Mesothelial cell of epicardium (in vitro differentiated cells): ENCODE measurements at regions not wholly inside any gene's neighbourhood (a gene's known extent, or its start where the extent isn't known, plus 50 kb on each side); places are given as distances from the start of the nearest gene placed in this dataset.

Source experiments
- DNase-seq, 2 experiments: peaks; one replicate each; pipeline ENCODE4 v3.0.0; 2021; ENCODE audit warnings: low spot score in 2 of 2; ENCODE audit not compliant: unreplicated experiment in 2 of 2
- H3K27ac Mint-ChIP-seq: 2 replicates; pipeline ENCODE4 v1.8.0; 2021; ENCODE audit warnings: mixed read lengths
- H3K27me3 Mint-ChIP-seq: 2 replicates; pipeline ENCODE4 v1.8.0; 2021; ENCODE audit warnings: low read depth, mixed read lengths
- H3K36me3 Mint-ChIP-seq: 2 replicates; pipeline ENCODE4 v1.8.0; 2021; ENCODE audit warnings: mixed read lengths
- H3K4me1 Mint-ChIP-seq: 2 replicates; pipeline ENCODE4 v1.8.0; 2021; ENCODE audit warnings: mixed read lengths
- H3K4me3 Mint-ChIP-seq: 2 replicates; pipeline ENCODE4 v1.8.0; 2021; ENCODE audit warnings: mild to moderate bottlenecking, moderate library complexity, mixed read lengths
- H3K9me3 Mint-ChIP-seq: 2 replicates; pipeline ENCODE4 v1.8.0; 2021; ENCODE audit warnings: mixed read lengths
- CTCF ChIP-seq: fragments of 200-600 bp; sonication (generic); IDR thresholded peaks from one replicate; pipeline ENCODE4 v1.5.0; 2021; ENCODE audit warnings: antibody characterized with exemption; ENCODE audit not compliant: unreplicated experiment

- no peak for DNase-seq
- Mint-ChIP-seq H3K4me3 (no peak overlapping the region), H3K9me3 (no peaks in the 10 kb centered on the region), H3K4me1 (peaks cover 21% of the 10 kb centered on the region), H3K27ac (no peak overlapping the region), H3K36me3 (no peaks in the 10 kb centered on the region), H3K27me3 (peaks cover 15% of the 10 kb centered on the region)
- TF ChIP-seq CTCF: no peak
Measured at GRCh38 chr2:19752500-19752899, 149.3 kb downstream of the TTC32 start.

- no peaks in the 10 kb centered on the region for H3K36me3 Mint-ChIP-seq
- TF ChIP-seq CTCF: no peak
- peaks cover 15% of the 10 kb centered on the region for H3K27me3 Mint-ChIP-seq
- no peaks in the 10 kb centered on the region for H3K9me3 Mint-ChIP-seq
- no peak overlapping the region for H3K4me3 Mint-ChIP-seq
- H3K27ac Mint-ChIP-seq: no peak overlapping the region
- peaks cover 21% of the 10 kb centered on the region for H3K4me1 Mint-ChIP-seq
- no peak for DNase-seq
Measured at GRCh38 chr2:19751631-19752030, 150.2 kb downstream of the TTC32 start.

DNA sequence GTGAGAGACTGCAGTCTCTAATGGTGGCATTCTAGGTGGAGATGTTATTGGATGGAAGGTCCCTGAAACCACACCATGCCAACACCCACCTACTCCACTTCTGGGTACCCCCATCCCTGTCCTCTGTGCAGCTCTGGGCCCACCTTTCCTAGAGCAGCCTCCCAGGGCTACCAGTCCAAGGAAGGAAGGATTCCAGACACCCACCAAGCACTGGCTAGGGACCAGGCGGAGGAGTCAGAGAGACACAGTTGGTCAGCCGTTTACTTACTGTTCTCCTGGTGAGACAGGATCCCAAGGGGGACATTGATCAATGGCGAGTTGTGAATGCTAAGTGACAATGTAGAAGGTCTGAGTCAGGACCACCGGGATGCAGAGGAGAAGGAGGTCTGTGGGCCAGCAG is 151.6 kb downstream of the TTC32 start:
- peaks cover 20% of the 10 kb centered on the region for H3K4me1 Mint-ChIP-seq
- peaks cover 12% of the 10 kb centered on the region for H3K27me3 Mint-ChIP-seq
- TF ChIP-seq CTCF: no peak
- no peaks in the 10 kb centered on the region for H3K9me3 Mint-ChIP-seq
- no peak for DNase-seq
- no peaks in the 10 kb centered on the region for H3K36me3 Mint-ChIP-seq
- no peak overlapping the region for H3K27ac Mint-ChIP-seq
- H3K4me3 Mint-ChIP-seq: no peak overlapping the region

- Mint-ChIP-seq H3K4me1 (peaks cover 13% of the 10 kb centered on the region), H3K4me3 (no peak overlapping the region), H3K27ac (no peak overlapping the region), H3K9me3 (no peaks in the 10 kb centered on the region), H3K36me3 (no peaks in the 10 kb centered on the region), H3K27me3 (peaks cover 12% of the 10 kb centered on the region)
- TF ChIP-seq CTCF: no peak
- no peak for DNase-seq
Measured at GRCh38 chr2:19749507-19749836, 152.3 kb downstream of the TTC32 start.

DNA sequence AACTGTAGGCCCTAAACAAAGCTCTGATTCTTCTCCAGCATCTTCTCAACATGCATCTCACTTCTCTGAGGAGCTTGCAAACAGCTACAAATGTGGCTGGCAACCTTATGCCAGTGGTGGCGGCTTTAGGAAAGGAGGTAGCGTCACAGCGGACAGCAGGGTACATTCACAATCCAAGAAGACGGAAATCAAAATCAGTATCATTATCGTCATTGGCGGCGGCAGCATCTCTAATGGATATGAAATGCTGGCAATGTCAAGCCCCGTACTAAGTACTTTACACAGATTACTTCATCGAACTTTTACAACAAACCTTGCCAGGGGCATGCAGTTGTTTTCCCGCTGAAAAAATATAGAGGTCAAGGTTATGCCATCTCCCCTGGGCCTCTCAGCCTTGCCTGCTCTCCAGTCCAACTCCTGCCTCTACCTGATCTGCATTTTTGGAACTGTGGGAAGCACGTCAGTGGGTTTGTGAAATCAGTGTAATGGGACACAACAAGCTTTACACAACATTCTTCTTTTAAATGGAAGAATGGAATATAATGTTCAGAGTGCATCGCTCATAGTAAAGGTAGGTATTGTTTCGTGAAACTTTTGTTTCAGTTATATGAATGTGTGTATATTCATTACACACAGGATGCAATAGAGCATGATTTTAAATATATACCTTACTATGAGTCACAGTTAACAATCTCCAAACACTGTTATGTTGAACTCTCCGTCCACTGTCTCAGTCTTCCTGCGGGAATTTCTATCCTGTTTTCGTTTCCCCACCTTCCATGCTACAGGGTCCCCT is 152.9 kb downstream of the TTC32 start:
- no peak overlapping the region for H3K4me3 Mint-ChIP-seq
- peaks cover 8% of the 10 kb centered on the region for H3K4me1 Mint-ChIP-seq
- no peak for TF ChIP-seq CTCF

DNA sequence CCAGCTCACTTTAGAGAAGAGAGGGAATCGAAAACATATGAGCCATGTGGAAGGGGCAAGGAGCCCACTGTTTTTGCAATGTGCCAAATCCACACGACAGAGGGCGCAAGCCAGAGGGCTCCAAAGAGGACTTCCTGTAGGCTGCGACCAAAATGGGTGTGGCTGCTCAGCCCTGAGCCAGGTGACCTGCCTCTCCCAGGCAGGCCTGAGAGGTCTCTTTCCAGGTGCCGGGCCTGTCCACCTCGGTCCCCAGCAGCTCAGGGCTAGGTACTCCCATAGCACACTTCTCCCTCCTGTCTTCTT is 153.8 kb downstream of the TTC32 start:
- no peaks in the 10 kb centered on the region for H3K36me3 Mint-ChIP-seq
- no peaks in the 10 kb centered on the region for H3K9me3 Mint-ChIP-seq
- H3K27ac Mint-ChIP-seq: no peak overlapping the region
- no peak overlapping the region for H3K4me3 Mint-ChIP-seq
- H3K4me1 Mint-ChIP-seq: peaks cover 4% of the 10 kb centered on the region
- H3K27me3 Mint-ChIP-seq: peaks cover 12% of the 10 kb centered on the region
- TF ChIP-seq CTCF: no peak
- no peak for DNase-seq

More for the DNA sequence above, 152.9 kb downstream of the TTC32 start:
- Mint-ChIP-seq H3K36me3 (no peaks in the 10 kb centered on the region), H3K27ac (no peak overlapping the region), H3K9me3 (no peaks in the 10 kb centered on the region), H3K27me3 (peaks cover 12% of the 10 kb centered on the region)
- DNase-seq: no peak
